ENCODE measurements at regions not wholly inside any gene's neighbourhood (a gene's known extent, or its start where the extent isn't known, plus 50 kb on each side); places are given as distances from the start of the nearest gene placed in this dataset.

- intact Hi-C loops (cut with DNase I), result no loop called here
- no peak overlapping the region for H3K27ac ChIP-seq
Measured at GRCh38 chr2:11073776-11074175, 81.5 kb upstream of the SLC66A3 start.

GRCh38 chr2:11074246-11074820 is 80.9 kb upstream of the SLC66A3 start:
- DNase-seq, result no peak
- H3K4me3 ChIP-seq, result no peak overlapping the region
- no peak for ATAC-seq
- H3K27me3 ChIP-seq, result no peaks in the 10 kb centered on the region
- intact Hi-C loops (cut with DNase I), result no loop called here
- H3K27ac ChIP-seq, result no peak overlapping the region
- TF ChIP-seq CTCF (IDR thresholded peaks at IDR 0.05), result no peak
- no peaks in the 10 kb centered on the region for H3K4me1 ChIP-seq
- H3K36me3 ChIP-seq, result no peaks in the 10 kb centered on the region
- H3K9me3 ChIP-seq, result no peaks in the 10 kb centered on the region

More at GRCh38 chr2:11073776-11074175, 81.5 kb upstream of the SLC66A3 start:
- H3K9me3 ChIP-seq, result no peaks in the 10 kb centered on the region
- H3K36me3 ChIP-seq, result no peaks in the 10 kb centered on the region
- H3K4me1 ChIP-seq, result no peaks in the 10 kb centered on the region
- no peaks in the 10 kb centered on the region for H3K27me3 ChIP-seq
- no peak overlapping the region for H3K4me3 ChIP-seq
- DNase-seq, result no peak
- ATAC-seq, result no peak
- no peak for TF ChIP-seq CTCF (IDR thresholded peaks at IDR 0.05)

GRCh38 chr2:11075221-11075620 is 80.0 kb upstream of the SLC66A3 start:
- H3K4me3 ChIP-seq, result no peak overlapping the region
- no peak for ATAC-seq
- no peak for DNase-seq
- no peak for TF ChIP-seq CTCF (IDR thresholded peaks at IDR 0.05)
- H3K27ac ChIP-seq, result no peak overlapping the region
- no peaks in the 10 kb centered on the region for H3K36me3 ChIP-seq
- no peaks in the 10 kb centered on the region for H3K9me3 ChIP-seq
- H3K27me3 ChIP-seq, result no peaks in the 10 kb centered on the region
- intact Hi-C loops (cut with DNase I), result no loop called here
- no peaks in the 10 kb centered on the region for H3K4me1 ChIP-seq

- intact Hi-C loops (cut with DNase I), result no loop called here
- DNase-seq, result no peak
- Histone ChIP-seq H3K27ac (no peak overlapping the region), H3K4me3 (no peak overlapping the region), H3K9me3 (no peaks in the 10 kb centered on the region), H3K27me3 (no peaks in the 10 kb centered on the region), H3K4me1 (no peaks in the 10 kb centered on the region), H3K36me3 (no peaks in the 10 kb centered on the region)
- TF ChIP-seq CTCF (IDR thresholded peaks at IDR 0.05), result no peak
- no peak for ATAC-seq
Measured at GRCh38 chr2:11077411-11077810, 77.9 kb upstream of the SLC66A3 start.

- DNase-seq (no peak), ATAC-seq (no peak)
- intact Hi-C loops (cut with DNase I), result no loop called here
- TF ChIP-seq CTCF (IDR thresholded peaks at IDR 0.05), result no peak
- no peaks in the 10 kb centered on the region for H3K27me3 ChIP-seq
- H3K27ac ChIP-seq, result no peak overlapping the region
- no peaks in the 10 kb centered on the region for H3K4me1 ChIP-seq
- no peaks in the 10 kb centered on the region for H3K36me3 ChIP-seq
- H3K4me3 ChIP-seq, result no peak overlapping the region
- H3K9me3 ChIP-seq, result no peaks in the 10 kb centered on the region
Measured at GRCh38 chr2:11079136-11079824, 76.0 kb upstream of the SLC66A3 start.
